Activated T-cell treated with anti-CD3 and anti-CD28 coated beads, Interleukin-2, amount 50 U/mL, for 4 hours (primary cell): ENCODE measurements at regions not wholly inside any gene's neighbourhood (a gene's known extent, or its start where the extent isn't known, plus 50 kb on each side); places are given as distances from the start of the nearest gene placed in this dataset.

ENCODE experiments used
- ATAC-seq, 2 donors: fragments of 200-7000 bp; cut with Tn5 transposase; one replicate each; pipeline ENCODE4 v1.10.0; 2021
- DNase-seq: peaks from one replicate; pipeline ENCODE4 v3.0.0-alpha.2; 2020
- H3K27me3 Mint-ChIP-seq: one replicate; pipeline ENCODE4 v1.8.0; 2021; ENCODE audit warnings: low read depth, mixed read lengths
- H3K36me3 Mint-ChIP-seq: one replicate; pipeline ENCODE4 v1.8.0; 2022; ENCODE audit warnings: mixed read lengths; ENCODE audit not compliant: insufficient read depth
- H3K4me1 Mint-ChIP-seq: one replicate; pipeline ENCODE4 v1.8.0; 2021; ENCODE audit warnings: low read depth, mixed read lengths
- H3K4me3 Mint-ChIP-seq: one replicate; pipeline ENCODE4 v1.8.0; 2021; ENCODE audit warnings: mild to moderate bottlenecking, moderate library complexity, mixed read lengths
- H3K9me3 Mint-ChIP-seq: one replicate; pipeline ENCODE4 v1.8.0; 2021; ENCODE audit warnings: mixed read lengths

DNA sequence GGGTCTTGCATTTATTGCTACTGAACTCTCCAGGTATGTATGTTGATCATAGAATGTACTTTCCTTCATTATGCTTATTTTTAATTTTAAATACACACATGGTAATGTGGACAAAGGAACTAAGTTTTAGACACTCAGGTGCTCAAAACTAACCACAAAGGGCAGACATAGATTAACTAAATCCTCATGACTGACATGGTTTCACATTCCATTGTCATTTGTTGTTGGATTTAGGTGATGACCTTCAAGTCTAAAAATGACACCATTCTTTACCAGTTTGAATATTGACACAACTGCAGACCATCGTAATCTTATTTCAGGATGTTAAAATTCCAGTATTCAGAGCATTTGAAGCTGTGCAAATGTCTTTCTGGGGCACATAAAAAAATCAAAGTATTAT is 128.4 kb downstream of the BBS10 start:
- DNase-seq (no peak), ATAC-seq (no peak)
- no peaks in the 10 kb centered on the region for H3K4me1 Mint-ChIP-seq
- H3K27me3 Mint-ChIP-seq: peaks cover 3% of the 10 kb centered on the region
- H3K9me3 Mint-ChIP-seq: no peaks in the 10 kb centered on the region
- H3K36me3 Mint-ChIP-seq: no peaks in the 10 kb centered on the region
- no peak overlapping the region for H3K4me3 Mint-ChIP-seq

DNA sequence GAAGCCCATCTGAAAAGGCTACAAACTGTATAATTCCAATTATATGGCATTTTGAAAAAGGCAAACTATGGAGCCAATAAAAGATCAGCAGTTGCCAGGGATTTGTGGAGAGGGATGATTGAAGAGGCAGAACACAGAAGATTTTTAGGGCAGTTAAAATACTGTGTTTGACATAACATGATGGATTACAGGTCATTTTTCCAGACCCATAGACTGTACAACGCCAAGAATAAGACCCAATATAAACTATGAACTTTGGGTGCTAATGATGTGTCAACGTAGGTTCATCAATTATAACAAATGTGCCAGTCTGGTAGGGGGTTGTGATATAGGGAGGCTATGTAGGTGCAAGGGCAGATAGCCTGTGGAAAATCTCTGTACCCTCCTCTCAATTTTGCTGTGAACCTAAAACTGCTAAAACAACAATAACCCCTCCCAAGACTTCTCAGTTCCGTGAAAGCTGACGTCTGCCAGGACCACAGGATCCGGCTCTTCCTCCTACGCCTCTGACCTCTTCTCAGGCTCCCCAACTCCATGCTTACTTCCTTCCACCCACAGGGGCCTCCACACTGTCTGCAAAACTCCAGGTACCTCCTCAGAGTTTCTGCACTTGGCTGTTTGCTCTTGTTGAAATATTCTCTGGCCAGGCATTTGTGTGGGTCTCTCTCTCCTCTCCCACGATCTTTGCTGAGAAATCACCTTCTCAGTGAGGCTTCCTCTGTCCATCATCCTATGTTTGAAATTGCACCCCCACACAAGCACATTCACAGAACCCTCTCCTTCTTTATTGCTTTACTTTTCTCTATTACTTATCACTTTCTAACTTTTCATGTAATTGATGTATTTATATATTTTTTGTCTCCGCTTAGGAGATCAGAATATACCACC is 131.4 kb downstream of the BBS10 start:
- H3K36me3 Mint-ChIP-seq: no peaks in the 10 kb centered on the region
- H3K27me3 Mint-ChIP-seq: peaks cover 4% of the 10 kb centered on the region
- H3K4me1 Mint-ChIP-seq: no peaks in the 10 kb centered on the region
- DNase-seq (no peak), ATAC-seq (no peak)
- H3K9me3 Mint-ChIP-seq: no peaks in the 10 kb centered on the region
- no peak overlapping the region for H3K4me3 Mint-ChIP-seq

DNA sequence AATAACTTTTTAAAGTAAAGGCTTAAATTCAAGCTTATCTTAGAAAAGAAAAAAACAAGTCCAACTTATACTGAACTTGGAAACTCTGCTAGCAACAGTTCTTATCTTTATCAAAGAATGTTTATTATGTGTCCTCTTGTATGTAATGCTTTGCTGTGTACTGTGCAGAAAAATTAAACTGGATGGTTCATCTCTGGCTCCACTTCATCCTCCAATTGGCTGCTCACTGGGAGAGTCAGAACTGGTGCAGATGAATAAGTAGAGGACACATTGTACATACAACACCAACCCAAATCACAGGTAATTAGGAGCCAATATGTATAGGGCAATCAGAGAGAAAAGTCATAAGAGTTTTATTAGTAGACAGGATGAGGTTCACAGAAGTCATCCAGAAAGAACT is 123.6 kb upstream of the NAP1L1 start:
- Mint-ChIP-seq H3K4me1 (no peaks in the 10 kb centered on the region), H3K27me3 (peaks cover 13% of the 10 kb centered on the region), H3K4me3 (no peak overlapping the region), H3K36me3 (no peaks in the 10 kb centered on the region), H3K9me3 (no peaks in the 10 kb centered on the region)
- no peak for ATAC-seq
- DNase-seq: no peak

GRCh38 chr12:76206677-76207072 is 122.2 kb upstream of the NAP1L1 start:
- Mint-ChIP-seq H3K27me3 (peaks cover 19% of the 10 kb centered on the region), H3K4me3 (no peak overlapping the region), H3K4me1 (no peaks in the 10 kb centered on the region), H3K36me3 (no peaks in the 10 kb centered on the region), H3K9me3 (peaks cover 5% of the 10 kb centered on the region)
- ATAC-seq (no peak), DNase-seq (no peak)

- no peak for DNase-seq
- Mint-ChIP-seq H3K27me3 (peaks cover 23% of the 10 kb centered on the region), H3K36me3 (no peaks in the 10 kb centered on the region), H3K4me1 (no peaks in the 10 kb centered on the region), H3K9me3 (peaks cover 5% of the 10 kb centered on the region), H3K4me3 (no peak overlapping the region)
- no peak for ATAC-seq
These were observed 121.7 kb upstream of the NAP1L1 start for GRCh38 chr12:76206039-76206676.

- peaks cover 22% of the 10 kb centered on the region for H3K27me3 Mint-ChIP-seq
- no peaks in the 10 kb centered on the region for H3K36me3 Mint-ChIP-seq
- no peaks in the 10 kb centered on the region for H3K4me1 Mint-ChIP-seq
- DNase-seq (no peak), ATAC-seq (no peak)
- no peak overlapping the region for H3K4me3 Mint-ChIP-seq
- peaks cover 30% of the 10 kb centered on the region for H3K9me3 Mint-ChIP-seq
These were observed 118.1 kb upstream of the NAP1L1 start for GRCh38 chr12:76202621-76203020.

DNA sequence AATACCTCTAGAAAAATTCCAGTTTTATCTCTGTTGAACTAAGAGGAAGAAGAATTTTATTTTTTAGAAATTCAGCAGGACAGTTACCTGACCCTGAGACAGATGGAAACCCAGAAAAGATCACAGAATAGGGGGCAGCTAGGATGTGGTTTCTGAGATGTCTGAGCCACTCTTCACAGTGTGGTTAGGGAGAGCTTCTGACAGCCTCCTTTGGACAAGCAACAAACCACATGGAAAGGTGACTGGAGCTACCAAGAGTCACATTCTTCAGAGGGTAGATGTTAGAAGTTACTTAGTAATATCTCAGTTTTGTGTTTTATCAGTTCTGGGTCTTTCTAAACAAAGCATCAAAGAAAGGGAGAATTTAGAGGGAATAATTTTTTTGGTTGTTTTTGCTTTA is 117.3 kb upstream of the NAP1L1 start:
- Mint-ChIP-seq H3K36me3 (no peaks in the 10 kb centered on the region), H3K27me3 (peaks cover 19% of the 10 kb centered on the region), H3K4me3 (no peak overlapping the region), H3K4me1 (no peaks in the 10 kb centered on the region), H3K9me3 (peaks cover 33% of the 10 kb centered on the region)
- no peak for ATAC-seq
- DNase-seq: no peak

DNA sequence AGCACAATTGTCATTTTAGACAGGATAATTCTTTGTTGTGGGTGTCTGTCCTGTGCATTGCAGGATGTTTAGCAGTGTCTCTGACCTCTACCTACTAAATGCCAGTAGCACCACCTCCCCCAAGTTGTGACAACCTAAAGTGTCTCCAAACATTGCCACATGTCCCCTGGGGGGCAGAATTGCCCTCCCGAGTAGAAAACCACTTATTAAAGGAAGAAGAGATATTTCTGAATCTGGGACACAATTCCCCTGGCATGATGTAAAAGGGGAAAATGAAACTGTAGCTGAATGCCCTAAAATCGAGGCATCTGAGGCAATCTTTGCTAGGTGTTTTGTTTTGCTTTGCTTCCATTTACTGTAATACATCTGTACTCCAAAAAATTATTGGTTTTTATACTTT is 116.8 kb upstream of the NAP1L1 start:
- Mint-ChIP-seq H3K36me3 (no peaks in the 10 kb centered on the region), H3K4me3 (no peak overlapping the region), H3K27me3 (peaks cover 18% of the 10 kb centered on the region), H3K9me3 (peaks cover 33% of the 10 kb centered on the region), H3K4me1 (no peaks in the 10 kb centered on the region)
- DNase-seq: no peak
- no peak for ATAC-seq

DNA sequence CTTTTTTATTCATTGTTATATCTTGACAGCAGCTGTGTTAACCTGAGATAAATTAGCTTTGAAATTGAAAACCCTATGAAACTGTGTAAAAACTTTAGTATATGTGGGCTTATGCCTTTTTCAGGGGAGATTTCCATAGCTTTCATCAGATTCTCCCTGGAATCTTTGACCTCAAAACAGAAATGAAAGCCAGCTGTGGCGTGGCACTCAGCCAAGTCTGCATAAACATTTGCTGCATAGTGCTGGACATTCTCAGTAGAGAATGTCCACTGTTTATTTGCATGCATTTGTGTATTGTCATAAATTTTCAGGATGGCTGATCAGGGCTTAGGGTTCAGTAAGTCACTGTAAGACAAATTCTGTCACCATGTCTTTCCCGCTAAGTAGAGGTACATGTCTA is 115.3 kb upstream of the NAP1L1 start:
- Mint-ChIP-seq H3K4me3 (no peak overlapping the region), H3K27me3 (peaks cover 22% of the 10 kb centered on the region), H3K36me3 (no peaks in the 10 kb centered on the region), H3K9me3 (peaks cover 33% of the 10 kb centered on the region), H3K4me1 (no peaks in the 10 kb centered on the region)
- no peak for ATAC-seq
- no peak for DNase-seq

DNA sequence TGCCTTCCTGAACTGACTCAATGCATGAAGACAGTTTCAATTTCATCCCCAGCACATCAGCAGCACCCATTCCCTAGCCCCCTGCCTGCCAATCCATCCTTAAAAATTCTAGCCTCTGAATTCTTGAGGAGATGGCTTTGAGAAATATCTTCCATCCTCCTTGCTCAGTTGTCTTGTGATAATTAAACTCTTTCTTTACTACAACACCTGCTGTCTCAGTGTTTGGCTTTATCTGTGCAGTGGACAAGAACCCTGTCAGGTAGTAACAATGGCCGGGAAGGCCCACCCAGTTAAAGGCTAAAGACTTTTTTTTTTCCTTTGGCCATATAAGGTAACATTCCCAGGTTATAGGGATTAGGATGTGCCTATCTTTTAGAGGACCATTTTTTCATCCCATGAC is 114.4 kb upstream of the NAP1L1 start:
- no peak for DNase-seq
- H3K9me3 Mint-ChIP-seq: peaks cover 33% of the 10 kb centered on the region
- no peaks in the 10 kb centered on the region for H3K4me1 Mint-ChIP-seq
- no peaks in the 10 kb centered on the region for H3K36me3 Mint-ChIP-seq
- no peak for ATAC-seq
- H3K27me3 Mint-ChIP-seq: peaks cover 28% of the 10 kb centered on the region
- H3K4me3 Mint-ChIP-seq: no peak overlapping the region

- H3K27me3 Mint-ChIP-seq: peaks cover 16% of the 10 kb centered on the region
- H3K4me1 Mint-ChIP-seq: no peaks in the 10 kb centered on the region
- DNase-seq: no peak
- H3K36me3 Mint-ChIP-seq: no peaks in the 10 kb centered on the region
- peaks cover 28% of the 10 kb centered on the region for H3K9me3 Mint-ChIP-seq
- no peak for ATAC-seq
- no peak overlapping the region for H3K4me3 Mint-ChIP-seq
These were observed 112.8 kb upstream of the NAP1L1 start for GRCh38 chr12:76197283-76197682.

DNA sequence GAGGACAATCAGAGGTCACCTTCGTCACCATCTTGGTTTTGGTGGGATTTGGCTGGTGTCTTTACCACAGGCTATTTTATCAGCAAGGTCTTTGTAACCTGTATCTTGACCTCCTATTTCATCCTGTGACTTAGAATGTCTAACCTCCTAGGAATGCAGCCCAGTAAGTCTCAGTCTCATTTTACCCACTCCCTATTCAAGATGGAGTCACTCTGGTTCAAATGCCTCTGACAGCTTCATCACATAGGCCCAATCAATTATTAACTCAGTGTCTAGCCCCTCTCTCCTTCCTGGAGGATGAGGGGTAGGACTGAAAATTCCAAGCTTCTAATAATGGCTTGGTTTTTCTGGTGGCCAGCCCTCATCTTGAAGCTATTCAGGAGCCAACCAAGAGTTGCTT is 111.4 kb upstream of the NAP1L1 start:
- no peak for ATAC-seq
- no peak for DNase-seq
- peaks cover 28% of the 10 kb centered on the region for H3K9me3 Mint-ChIP-seq
- H3K36me3 Mint-ChIP-seq: no peaks in the 10 kb centered on the region
- H3K27me3 Mint-ChIP-seq: peaks cover 12% of the 10 kb centered on the region
- H3K4me3 Mint-ChIP-seq: no peak overlapping the region
- H3K4me1 Mint-ChIP-seq: no peaks in the 10 kb centered on the region

DNA sequence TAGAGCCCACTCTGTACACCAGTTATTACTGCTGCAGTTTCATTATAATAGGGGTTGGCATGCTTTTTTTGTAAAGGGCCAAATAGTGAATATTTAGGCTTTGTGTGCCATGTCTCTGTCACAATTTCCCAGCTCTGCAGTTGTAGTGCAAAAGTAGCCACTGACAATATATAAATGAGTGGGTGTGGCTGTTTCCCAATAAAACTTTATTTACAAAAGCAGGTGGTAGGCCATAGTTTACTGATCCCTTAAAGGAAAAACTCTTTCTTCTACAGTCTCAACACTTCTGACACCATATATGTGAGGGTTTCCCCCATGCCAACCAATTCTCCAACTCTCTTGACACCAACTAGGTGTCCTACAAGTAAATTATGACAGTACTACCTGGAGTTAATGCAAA is 110.2 kb upstream of the NAP1L1 start:
- H3K36me3 Mint-ChIP-seq: no peaks in the 10 kb centered on the region
- H3K9me3 Mint-ChIP-seq: peaks cover 19% of the 10 kb centered on the region
- no peak for ATAC-seq
- no peak for DNase-seq
- H3K4me1 Mint-ChIP-seq: no peaks in the 10 kb centered on the region
- no peak overlapping the region for H3K4me3 Mint-ChIP-seq
- peaks cover 12% of the 10 kb centered on the region for H3K27me3 Mint-ChIP-seq

DNA sequence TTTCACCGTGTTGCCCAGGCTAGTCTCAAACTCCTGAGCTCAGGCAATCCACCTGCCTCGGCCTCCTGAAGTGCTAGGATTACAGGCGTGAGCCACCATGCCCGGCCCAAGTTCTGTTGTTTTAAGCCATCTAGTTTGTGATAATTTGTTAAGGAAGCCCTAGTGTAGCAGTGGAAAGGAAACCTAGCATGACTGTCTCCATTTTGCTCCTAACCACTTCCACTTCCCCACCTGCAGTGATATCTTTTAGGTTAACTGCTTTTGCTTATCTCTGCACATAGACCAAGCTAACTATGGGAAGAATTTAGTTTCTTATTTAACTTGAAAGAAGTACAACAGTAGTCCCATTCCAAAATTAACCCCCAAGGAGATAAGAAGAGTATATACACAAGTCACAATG is 109.5 kb upstream of the NAP1L1 start:
- H3K36me3 Mint-ChIP-seq: no peaks in the 10 kb centered on the region
- peaks cover 13% of the 10 kb centered on the region for H3K9me3 Mint-ChIP-seq
- no peak overlapping the region for H3K4me3 Mint-ChIP-seq
- no peak for ATAC-seq
- no peak for DNase-seq
- peaks cover 12% of the 10 kb centered on the region for H3K27me3 Mint-ChIP-seq
- H3K4me1 Mint-ChIP-seq: no peaks in the 10 kb centered on the region

DNA sequence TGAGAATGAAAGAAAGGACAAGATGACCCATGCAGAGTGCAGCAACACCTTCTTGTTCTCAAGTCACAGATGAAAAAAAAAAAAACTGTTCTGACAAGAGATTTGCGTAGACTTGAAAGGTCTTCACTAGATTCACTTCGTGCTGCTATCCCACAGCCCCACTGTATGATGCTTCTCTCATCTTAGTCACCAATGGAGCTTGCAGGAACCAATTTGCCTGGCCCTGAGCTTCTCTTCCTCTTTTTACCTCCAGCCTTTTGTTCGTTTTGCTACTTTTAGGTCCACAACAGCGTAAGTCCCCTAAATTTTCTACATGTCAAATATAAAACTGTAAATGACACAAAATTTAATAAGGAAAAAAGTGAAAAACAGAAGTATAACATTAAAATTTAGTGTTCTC is 107.9 kb upstream of the NAP1L1 start:
- Mint-ChIP-seq H3K27me3 (peaks cover 24% of the 10 kb centered on the region), H3K9me3 (peaks cover 3% of the 10 kb centered on the region), H3K36me3 (no peaks in the 10 kb centered on the region), H3K4me3 (no peak overlapping the region), H3K4me1 (no peaks in the 10 kb centered on the region)
- ATAC-seq (no peak), DNase-seq (no peak)
